WTC11 (cell line): ENCODE measurements at regions not wholly inside any gene's neighbourhood (a gene's known extent, or its start where the extent isn't known, plus 50 kb on each side); places are given as distances from the start of the nearest gene placed in this dataset.

Source experiments
- ATAC-seq: fragments of 200-7000 bp; cut with Tn5 transposase; 2 replicates; pipeline ENCODE4 v1.10.0; 2021; ENCODE audit warnings: mild to moderate bottlenecking, moderate library complexity
- CTCF ChIA-PET: fragments of 300-600 bp; sonication (Branson Sonifier 250); formaldehyde crosslinking; loops from one replicate; lab custom pipeline; 2021; ENCODE audit warnings: antibody characterized with exemption; lab: Charles Lee
- POLR2A ChIA-PET: fragments of 350-600 bp; sonication (Branson Sonifier 250); formaldehyde crosslinking; loops from one replicate; lab custom pipeline; 2021; ENCODE audit warnings: antibody characterized with exemption; lab: Charles Lee
- DNase-seq: peaks from one replicate; pipeline ENCODE4 v3.0.0; 2021; ENCODE audit warnings: low spot score
- H3K27ac Mint-ChIP-seq: 2 replicates; pipeline ENCODE4 v1.8.0; 2021; ENCODE audit warnings: mixed read lengths
- H3K27me3 Mint-ChIP-seq: 2 replicates; pipeline ENCODE4 v1.8.0; 2021; ENCODE audit warnings: low read depth, mild to moderate bottlenecking, moderate library complexity, mixed read lengths
- H3K36me3 Mint-ChIP-seq: 2 replicates; pipeline ENCODE4 v1.8.0; 2021; ENCODE audit warnings: mixed read lengths
- H3K4me1 Mint-ChIP-seq: 2 replicates; pipeline ENCODE4 v1.8.0; 2022; ENCODE audit warnings: mixed read lengths
- H3K4me3 Mint-ChIP-seq: 2 replicates; pipeline ENCODE4 v1.8.0; 2021; ENCODE audit warnings: mild to moderate bottlenecking, moderate library complexity, mixed read lengths
- H3K9me3 Mint-ChIP-seq: 2 replicates; pipeline ENCODE4 v1.8.0; 2021; ENCODE audit warnings: mixed read lengths
- ARID4B ChIP-seq: sonication (generic); formaldehyde crosslinking; IDR thresholded peaks from 2 replicates; pipeline ENCODE4 v1.8.0; 2023; ENCODE audit warnings: missing genetic modification reagents, mild to moderate bottlenecking, borderline replicate concordance
- ATF2 ChIP-seq: sonication (generic); formaldehyde crosslinking; IDR thresholded peaks from 2 replicates; pipeline ENCODE4 v1.8.1; 2022; ENCODE audit warnings: low read depth, missing genetic modification reagents, borderline replicate concordance
- CBFB ChIP-seq: sonication (generic); formaldehyde crosslinking; IDR thresholded peaks from 2 replicates; pipeline ENCODE4 v1.8.1; 2022; ENCODE audit warnings: mild to moderate bottlenecking, low read depth, missing genetic modification reagents
- CREB1 ChIP-seq: sonication (generic); formaldehyde crosslinking; IDR thresholded peaks from 2 replicates; pipeline ENCODE4 v1.8.0; 2023; ENCODE audit warnings: mild to moderate bottlenecking, missing genetic modification reagents
- E2F1 ChIP-seq: sonication (generic); formaldehyde crosslinking; IDR thresholded peaks from 2 replicates; pipeline ENCODE4 v1.8.0; 2022; ENCODE audit warnings: mild to moderate bottlenecking, missing genetic modification reagents
- FOXJ3 ChIP-seq: sonication (generic); formaldehyde crosslinking; IDR thresholded peaks from 2 replicates; pipeline ENCODE4 v1.9.0; 2021; ENCODE audit warnings: missing genetic modification reagents, mild to moderate bottlenecking, borderline replicate concordance
- FOXP1 ChIP-seq: sonication (generic); formaldehyde crosslinking; IDR thresholded peaks from 2 replicates; pipeline ENCODE4 v1.8.0; 2022; ENCODE audit warnings: missing genetic modification reagents, mild to moderate bottlenecking, moderate library complexity, borderline replicate concordance
- IRF1 ChIP-seq: sonication (generic); formaldehyde crosslinking; IDR thresholded peaks from 2 replicates; pipeline ENCODE4 v1.8.0; 2023; ENCODE audit warnings: missing genetic modification reagents
- JAZF1 ChIP-seq: fragments of 250-450 bp; sonication (Bioruptor Pico); IDR thresholded peaks from 2 replicates; pipeline ENCODE4 v1.9.0; 2021; ENCODE audit warnings: moderate library complexity, mild to moderate bottlenecking, inconsistent platforms
- NFE2L1 ChIP-seq: sonication (generic); formaldehyde crosslinking; IDR thresholded peaks from 2 replicates; pipeline ENCODE4 v1.8.1; 2023; ENCODE audit warnings: missing genetic modification reagents
- NFYB ChIP-seq: sonication (generic); formaldehyde crosslinking; conservative IDR thresholded peaks from 2 replicates; pipeline ENCODE4 v1.8.0; 2022; ENCODE audit warnings: low read depth, missing genetic modification reagents
- NR2C2 ChIP-seq: sonication (generic); formaldehyde crosslinking; IDR thresholded peaks from 2 replicates; pipeline ENCODE4 v1.8.0; 2022; ENCODE audit warnings: mild to moderate bottlenecking, missing genetic modification reagents
- RELA ChIP-seq: sonication (generic); formaldehyde crosslinking; IDR thresholded peaks from 2 replicates; pipeline ENCODE4 v1.8.1; 2022; ENCODE audit warnings: missing genetic modification reagents, mild to moderate bottlenecking, borderline replicate concordance
- RORB ChIP-seq: fragments of 250-450 bp; sonication (Bioruptor Pico); IDR thresholded peaks from 2 replicates; pipeline ENCODE4 v1.9.0; 2021; ENCODE audit warnings: mild to moderate bottlenecking
- TEAD1 ChIP-seq: sonication (generic); formaldehyde crosslinking; IDR thresholded peaks from 2 replicates; pipeline ENCODE4 v1.8.0; 2022; ENCODE audit warnings: mild to moderate bottlenecking, missing genetic modification reagents
- ZNF121 ChIP-seq: sonication (generic); formaldehyde crosslinking; IDR thresholded peaks from 2 replicates; pipeline ENCODE4 v1.8.0; 2023; ENCODE audit warnings: missing genetic modification reagents
- ZNF416 ChIP-seq: fragments of 250-450 bp; sonication (Bioruptor Pico); IDR thresholded peaks from 2 replicates; pipeline ENCODE4 v1.9.0; 2021; ENCODE audit warnings: mild to moderate bottlenecking, inconsistent platforms
- ZNF512 ChIP-seq: sonication (generic); formaldehyde crosslinking; IDR thresholded peaks from 2 replicates; pipeline ENCODE4 v1.8.1; 2022; ENCODE audit warnings: missing genetic modification reagents, borderline replicate concordance
- ZNF532 ChIP-seq: fragments of 250-450 bp; sonication (Bioruptor Pico); IDR thresholded peaks from 2 replicates; pipeline ENCODE4 v1.9.0; 2021; ENCODE audit warnings: mild to moderate bottlenecking, borderline replicate concordance

- Mint-ChIP-seq H3K27ac (no peak overlapping the region), H3K4me1 (peaks cover 30% of the 10 kb centered on the region), H3K27me3 (no peaks in the 10 kb centered on the region), H3K36me3 (no peaks in the 10 kb centered on the region), H3K4me3 (no peak overlapping the region), H3K9me3 (no peaks in the 10 kb centered on the region)
- no peak for TF ChIP-seq RORB (CRISPR knock-in tag)
- TF ChIP-seq ZNF512: no peak
- no peak for TF ChIP-seq NR2C2
- TF ChIP-seq JAZF1 (CRISPR knock-in tag): no peak
- no peak for TF ChIP-seq RELA (CRISPR knock-in tag)
- no peak for TF ChIP-seq ZNF532 (CRISPR knock-in tag)
- TF ChIP-seq ARID4B: no peak
- TF ChIP-seq TEAD1: no peak
- no peak for TF ChIP-seq FOXP1 (CRISPR knock-in tag)
- TF ChIP-seq ZNF416 (CRISPR knock-in tag): no peak
- TF ChIP-seq CREB1 (CRISPR knock-in tag): no peak
- no peak for TF ChIP-seq ZNF121 (CRISPR knock-in tag)
- TF ChIP-seq ATF2 (CRISPR knock-in tag): no peak
- no peak for TF ChIP-seq NFYB (CRISPR knock-in tag)
- TF ChIP-seq FOXJ3: no peak
- no peak for TF ChIP-seq NFE2L1 (CRISPR knock-in tag)
- TF ChIP-seq E2F1 (CRISPR knock-in tag): no peak
- TF ChIP-seq CBFB: no peak
- TF ChIP-seq IRF1: no peak
- DNase-seq (no peak), ATAC-seq (no peak)
- ChIA-PET CTCF (interaction anchor here (0.7 kb wide), 1 partner anchor 32 kb away, joined by 4 read pairs; no protein-coding TSS in a partner anchor), POLR2A (no interaction called here)
Observed at GRCh38 chr2:16185801-16186272, 245.5 kb downstream of the MYCN start.
